ENCODE measurements at regions not wholly inside any gene's neighbourhood (a gene's known extent, or its start where the extent isn't known, plus 50 kb on each side); places are given as distances from the start of the nearest gene placed in this dataset.

DNA sequence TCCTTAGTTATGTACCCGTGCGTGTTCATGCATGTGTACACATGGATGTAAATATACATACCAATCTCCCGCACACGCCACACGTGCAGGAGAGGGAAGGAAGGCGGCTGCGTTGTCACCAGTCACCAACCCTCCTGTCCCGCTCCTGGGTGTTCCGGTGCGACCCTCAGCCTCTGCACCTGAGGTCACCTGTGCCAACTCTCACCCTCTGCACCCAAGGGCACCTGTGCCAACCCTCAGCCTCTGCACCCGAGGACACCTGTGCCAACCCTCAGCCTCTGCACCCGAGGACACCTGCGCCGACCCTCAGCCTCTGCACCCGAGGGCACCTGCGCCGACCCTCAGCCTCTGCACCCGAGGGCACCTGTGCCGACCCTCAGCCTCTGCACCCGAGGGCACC is 192.8 kb upstream of the SALL3 start:
- no peak overlapping the region for H3K27ac ChIP-seq
- H3K4me1 ChIP-seq, result no peaks in the 10 kb centered on the region
- in situ Hi-C loops (cut with MboI; ENCODE audit: low pct_ligation_motif_present in 1 of 4, low pct_unique_long_range_greater_than_20kb in 1 of 4, low sequenced_read_pairs in 3 of 4), result no loop called here
- no peak for DNase-seq
- no peaks in the 10 kb centered on the region for H3K9me3 ChIP-seq
- no peaks in the 10 kb centered on the region for H3K36me3 ChIP-seq
- TF ChIP-seq, protein P1, sequence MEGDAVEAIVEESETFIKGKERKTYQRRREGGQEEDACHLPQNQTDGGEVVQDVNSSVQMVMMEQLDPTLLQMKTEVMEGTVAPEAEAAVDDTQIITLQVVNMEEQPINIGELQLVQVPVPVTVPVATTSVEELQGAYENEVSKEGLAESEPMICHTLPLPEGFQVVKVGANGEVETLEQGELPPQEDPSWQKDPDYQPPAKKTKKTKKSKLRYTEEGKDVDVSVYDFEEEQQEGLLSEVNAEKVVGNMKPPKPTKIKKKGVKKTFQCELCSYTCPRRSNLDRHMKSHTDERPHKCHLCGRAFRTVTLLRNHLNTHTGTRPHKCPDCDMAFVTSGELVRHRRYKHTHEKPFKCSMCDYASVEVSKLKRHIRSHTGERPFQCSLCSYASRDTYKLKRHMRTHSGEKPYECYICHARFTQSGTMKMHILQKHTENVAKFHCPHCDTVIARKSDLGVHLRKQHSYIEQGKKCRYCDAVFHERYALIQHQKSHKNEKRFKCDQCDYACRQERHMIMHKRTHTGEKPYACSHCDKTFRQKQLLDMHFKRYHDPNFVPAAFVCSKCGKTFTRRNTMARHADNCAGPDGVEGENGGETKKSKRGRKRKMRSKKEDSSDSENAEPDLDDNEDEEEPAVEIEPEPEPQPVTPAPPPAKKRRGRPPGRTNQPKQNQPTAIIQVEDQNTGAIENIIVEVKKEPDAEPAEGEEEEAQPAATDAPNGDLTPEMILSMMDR (IDR thresholded peaks at IDR 0.05), result no peak
- TF ChIP-seq POLR2A (IDR thresholded peaks at IDR 0.05), result no peak
- TF ChIP-seq EP300 (IDR thresholded peaks at IDR 0.05; ENCODE audit: low read depth), result no peak
- TF ChIP-seq POLR2AphosphoS5 (IDR thresholded peaks at IDR 0.05), result no peak
- WGBS, 2 donors (ENCODE audit: low coverage in 1 of 2), result 68 to 90% methylated on average over 5 to 20 of the region's 20 CpGs
- intact Hi-C loops (cut with DNase I; ENCODE audit: low total_unique reads), result no loop called here
- H3K27me3 ChIP-seq, result no peaks in the 10 kb centered on the region
- H3K4me3 ChIP-seq, result no peak overlapping the region

- no peak for DNase-seq
- no peaks in the 10 kb centered on the region for H3K27me3 ChIP-seq
- intact Hi-C loops (cut with DNase I; ENCODE audit: low total_unique reads), result no loop called here
- no peak overlapping the region for H3K27ac ChIP-seq
- no peaks in the 10 kb centered on the region for H3K9me3 ChIP-seq
- no peaks in the 10 kb centered on the region for H3K4me1 ChIP-seq
- no peaks in the 10 kb centered on the region for H3K36me3 ChIP-seq
- no peak for TF ChIP-seq EP300 (IDR thresholded peaks at IDR 0.05; ENCODE audit: low read depth)
- no peak for TF ChIP-seq POLR2A (IDR thresholded peaks at IDR 0.05)
- no peak for TF ChIP-seq POLR2AphosphoS5 (IDR thresholded peaks at IDR 0.05)
- TF ChIP-seq, protein P1 (IDR thresholded peaks at IDR 0.05), result no peak
- WGBS, 2 donors (ENCODE audit: low coverage in 1 of 2), result 67% methylated on average over 8 of the region's 8 CpGs; no CpG with 5 or more reads in 1 of the 2 donors
- H3K4me3 ChIP-seq, result no peak overlapping the region
- in situ Hi-C loops (cut with MboI; ENCODE audit: low pct_ligation_motif_present in 1 of 4, low pct_unique_long_range_greater_than_20kb in 1 of 4, low sequenced_read_pairs in 3 of 4), result no loop called here
These were observed 191.9 kb upstream of the SALL3 start for GRCh38 chr18:78787751-78788150.

GRCh38 chr18:78788161-78788560 is 191.5 kb upstream of the SALL3 start:
- intact Hi-C loops (cut with DNase I; ENCODE audit: low total_unique reads) (no loop called here), in situ Hi-C loops (cut with MboI; ENCODE audit: low pct_ligation_motif_present in 1 of 4, low pct_unique_long_range_greater_than_20kb in 1 of 4, low sequenced_read_pairs in 3 of 4) (no loop called here)
- H3K4me1 ChIP-seq, result no peaks in the 10 kb centered on the region
- no peaks in the 10 kb centered on the region for H3K9me3 ChIP-seq
- no peaks in the 10 kb centered on the region for H3K36me3 ChIP-seq
- DNase-seq, result no peak
- no peaks in the 10 kb centered on the region for H3K27me3 ChIP-seq
- H3K27ac ChIP-seq, result no peak overlapping the region
- no peak for TF ChIP-seq EP300 (IDR thresholded peaks at IDR 0.05; ENCODE audit: low read depth)
- no peak for TF ChIP-seq POLR2AphosphoS5 (IDR thresholded peaks at IDR 0.05)
- no peak for TF ChIP-seq POLR2A (IDR thresholded peaks at IDR 0.05)
- TF ChIP-seq, protein P1 (IDR thresholded peaks at IDR 0.05), result no peak
- no peak overlapping the region for H3K4me3 ChIP-seq
- 90% methylated on average over 14 of the region's 14 CpGs; no CpG with 5 or more reads in 1 of the 2 donors for WGBS, 2 donors (ENCODE audit: low coverage in 1 of 2)

DNA sequence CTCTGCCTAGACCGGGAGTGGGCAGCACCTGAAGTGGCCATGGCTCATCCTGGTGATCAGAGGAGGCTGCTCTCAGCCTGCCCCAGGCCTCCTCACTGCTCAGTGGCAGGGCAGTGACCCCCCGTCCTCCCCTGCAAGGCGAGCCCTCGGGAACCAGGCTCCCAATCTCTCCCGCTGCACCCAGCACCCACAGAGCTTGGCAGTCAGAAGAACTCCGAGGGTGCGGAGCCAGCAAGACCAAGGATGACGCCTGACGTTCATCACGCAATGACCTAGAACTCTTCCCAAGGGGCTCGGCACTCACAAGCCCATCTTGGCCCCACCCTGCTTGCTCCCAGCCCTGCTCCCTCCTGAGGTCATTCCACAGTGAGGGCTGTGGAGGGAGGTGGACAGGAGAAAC is 189.8 kb upstream of the SALL3 start:
- intact Hi-C loops (cut with DNase I; ENCODE audit: low total_unique reads), result no loop called here
- Histone ChIP-seq H3K4me3 (no peak overlapping the region), H3K9me3 (no peaks in the 10 kb centered on the region), H3K27ac (no peak overlapping the region), H3K4me1 (no peaks in the 10 kb centered on the region), H3K36me3 (no peaks in the 10 kb centered on the region), H3K27me3 (no peaks in the 10 kb centered on the region)
- no peak for DNase-seq
- WGBS, 2 donors (ENCODE audit: low coverage in 1 of 2), result 89 to 90% methylated on average over 3 to 11 of the region's 11 CpGs
- TF ChIP-seq, protein P1 (IDR thresholded peaks at IDR 0.05), result no peak
- TF ChIP-seq POLR2AphosphoS5 (IDR thresholded peaks at IDR 0.05) (no peak), POLR2A (IDR thresholded peaks at IDR 0.05) (no peak), EP300 (IDR thresholded peaks at IDR 0.05; ENCODE audit: low read depth) (no peak)
- in situ Hi-C loops (cut with MboI; ENCODE audit: low pct_ligation_motif_present in 1 of 4, low pct_unique_long_range_greater_than_20kb in 1 of 4, low sequenced_read_pairs in 3 of 4), result no loop called here
